GM12875 (cell line): ENCODE measurements at regions not wholly inside any gene's neighbourhood (a gene's known extent, or its start where the extent isn't known, plus 50 kb on each side); places are given as distances from the start of the nearest gene placed in this dataset.

Experiments
- H3K4me3 ChIP-seq: one replicate; pipeline ENCODE4 v1.5.1; 2011; ENCODE audit warnings: low read depth, low read length, control low read depth
- CTCF ChIP-seq: IDR thresholded peaks from 2 replicates; pipeline ENCODE4 v1.5.1; 2011; ENCODE audit warnings: low read depth, mild to moderate bottlenecking, control low read depth, inconsistent platforms, low read length, moderate library complexity, borderline replicate concordance; ENCODE audit not compliant: insufficient read depth

DNA sequence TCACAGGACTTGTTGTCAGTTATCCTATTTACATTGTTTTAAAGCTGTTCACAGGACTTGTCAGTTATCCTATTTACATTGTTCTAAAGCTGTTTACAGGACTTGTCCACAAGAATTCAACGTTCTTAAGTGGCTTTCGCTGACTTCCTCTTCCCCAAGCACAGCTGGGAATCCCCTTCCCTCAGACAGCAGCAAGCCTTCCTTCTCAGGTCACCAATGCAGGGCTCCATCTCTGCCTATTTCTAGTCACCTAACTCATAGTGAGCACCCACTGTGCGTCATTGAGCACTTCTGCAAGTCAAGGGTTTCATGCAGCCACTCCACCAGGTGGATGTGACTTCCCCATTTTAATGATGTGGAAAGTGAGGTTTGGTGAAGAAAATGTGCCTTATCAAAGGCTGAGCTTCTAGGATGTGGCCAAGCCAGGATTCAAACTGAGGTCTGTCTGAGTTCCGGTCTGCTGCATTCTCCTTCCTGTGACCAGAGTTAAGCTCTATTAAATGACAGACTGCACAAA, 109.8 kb upstream of the ZNF462 start:
- TF ChIP-seq CTCF: no peak
- H3K4me3 ChIP-seq: no peak overlapping the region

DNA sequence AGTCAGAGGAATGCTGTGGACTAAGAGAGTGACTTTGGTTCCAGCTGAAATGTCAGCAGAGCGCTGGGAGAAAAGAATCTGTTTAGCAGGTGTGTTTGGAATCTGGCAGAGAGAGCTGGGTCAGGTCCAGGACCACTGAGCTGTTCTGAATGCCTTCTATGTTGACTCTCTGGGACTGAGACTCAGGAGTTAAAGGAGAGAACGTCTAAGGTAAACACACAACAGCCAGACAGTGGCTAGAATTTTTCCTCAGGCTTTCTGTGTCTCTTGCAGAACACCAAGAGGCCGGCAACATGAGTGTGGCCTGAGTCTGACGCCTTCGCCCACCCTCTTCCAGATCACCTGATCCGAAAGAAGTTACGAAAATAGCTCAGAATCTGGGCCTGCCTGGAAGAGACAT, 107.2 kb upstream of the ZNF462 start:
- no peak overlapping the region for H3K4me3 ChIP-seq
- TF ChIP-seq CTCF: no peak

- TF ChIP-seq CTCF: no peak
- H3K4me3 ChIP-seq: no peak overlapping the region
Measured at GRCh38 chr9:106757514-106757913, 105.5 kb upstream of the ZNF462 start.

DNA sequence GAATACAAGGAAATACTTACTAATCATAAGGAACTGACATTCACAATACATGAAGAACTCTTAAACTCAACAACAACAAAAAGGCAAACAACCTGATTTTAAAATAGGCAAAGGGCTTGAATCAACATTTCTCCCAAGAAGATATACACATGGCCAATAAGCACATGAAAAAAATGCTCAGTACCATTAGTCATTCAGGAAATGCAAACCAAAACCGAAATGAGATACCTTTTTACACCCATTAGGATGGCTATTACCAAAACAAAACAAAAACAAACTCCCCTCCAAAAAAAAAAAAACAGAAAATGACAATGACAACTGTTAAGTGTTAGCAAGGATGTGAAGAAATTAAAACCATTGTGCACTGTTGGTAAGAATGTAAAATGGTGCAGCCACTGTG, 104.1 kb upstream of the ZNF462 start:
- H3K4me3 ChIP-seq: no peak overlapping the region
- no peak for TF ChIP-seq CTCF

GRCh38 chr9:106761493-106761892, 101.5 kb upstream of the ZNF462 start:
- H3K4me3 ChIP-seq: no peak overlapping the region
- TF ChIP-seq CTCF: no peak

GRCh38 chr9:106766616-106767015, 96.3 kb upstream of the ZNF462 start:
- no peak for TF ChIP-seq CTCF
- H3K4me3 ChIP-seq: no peak overlapping the region

- no peak for TF ChIP-seq CTCF
- no peak overlapping the region for H3K4me3 ChIP-seq
Measured at GRCh38 chr9:106769331-106769730, 93.6 kb upstream of the ZNF462 start.
